Activated naive CD8-positive, alpha-beta T cell treated with anti-CD3 and anti-CD28 coated beads for 36 hours (primary cell): ENCODE measurements at regions not wholly inside any gene's neighbourhood (a gene's known extent, or its start where the extent isn't known, plus 50 kb on each side); places are given as distances from the start of the nearest gene placed in this dataset.

Experiments used
- DNase-seq: peaks from one replicate; pipeline ENCODE4 v3.0.0; 2021
- H3K27ac Mint-ChIP-seq: one replicate; pipeline ENCODE4 v1.8.0; 2022; ENCODE audit warnings: mild to moderate bottlenecking, moderate library complexity, mixed read lengths
- H3K27me3 Mint-ChIP-seq: one replicate; pipeline ENCODE4 v1.8.0; 2022; ENCODE audit warnings: mild to moderate bottlenecking, mixed read lengths
- H3K36me3 Mint-ChIP-seq: one replicate; pipeline ENCODE4 v1.8.0; 2021; ENCODE audit warnings: mild to moderate bottlenecking, mixed read lengths
- H3K4me1 Mint-ChIP-seq: one replicate; pipeline ENCODE4 v1.8.0; 2021; ENCODE audit warnings: mixed read lengths
- H3K4me3 Mint-ChIP-seq: one replicate; pipeline ENCODE4 v1.8.0; 2022; ENCODE audit warnings: mild to moderate bottlenecking, moderate library complexity, mixed read lengths
- H3K9me3 Mint-ChIP-seq: one replicate; pipeline ENCODE4 v1.8.0; 2022; ENCODE audit warnings: mixed read lengths

DNA sequence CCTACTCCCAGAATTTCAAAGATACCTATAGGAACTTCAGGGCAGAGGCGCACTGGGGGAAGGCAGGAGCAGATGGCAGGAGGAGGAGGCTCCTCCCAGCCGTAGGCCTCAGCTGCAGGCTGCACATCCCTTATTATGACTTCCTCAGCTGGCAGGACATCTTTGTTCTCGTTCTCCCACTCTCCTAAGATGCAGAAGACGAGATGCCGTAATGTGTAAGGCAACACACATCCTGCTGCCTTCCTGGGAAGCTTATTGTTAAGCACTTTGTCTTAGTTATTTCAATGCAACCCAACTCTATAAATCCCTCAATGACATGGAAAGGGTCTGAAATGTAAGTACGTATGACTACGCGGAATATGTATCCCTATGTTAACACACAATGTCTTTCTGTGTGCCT lies 599.8 kb upstream of the MGMT start:
- DNase-seq = no peak
- no peaks in the 10 kb centered on the region for H3K36me3 Mint-ChIP-seq
- peaks cover 3% of the 10 kb centered on the region for H3K27me3 Mint-ChIP-seq
- no peaks in the 10 kb centered on the region for H3K9me3 Mint-ChIP-seq
- no peak overlapping the region for H3K4me3 Mint-ChIP-seq
- no peaks in the 10 kb centered on the region for H3K4me1 Mint-ChIP-seq
- no peak overlapping the region for H3K27ac Mint-ChIP-seq

DNA sequence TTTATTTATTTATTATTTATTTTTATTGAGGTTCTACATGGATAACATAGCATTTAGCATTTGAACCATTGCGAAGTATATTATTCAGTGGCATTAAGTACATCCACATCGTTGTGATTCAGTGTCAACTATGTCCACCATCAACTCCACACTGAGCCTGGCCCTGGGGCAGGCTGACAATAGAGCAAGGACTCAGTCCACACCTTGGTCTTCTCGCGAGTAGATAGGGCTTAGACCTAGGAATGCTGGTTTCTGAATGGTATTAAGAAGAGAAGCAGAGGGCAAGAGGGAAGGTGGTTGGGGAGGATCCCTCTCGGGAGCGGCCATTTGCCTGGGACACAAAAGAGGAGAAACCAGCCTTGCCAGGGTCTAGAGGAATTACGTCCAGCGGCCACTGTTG lies 599.2 kb upstream of the MGMT start:
- DNase-seq = no peak
- H3K27me3 Mint-ChIP-seq = peaks cover 3% of the 10 kb centered on the region
- H3K4me1 Mint-ChIP-seq = no peaks in the 10 kb centered on the region
- no peaks in the 10 kb centered on the region for H3K9me3 Mint-ChIP-seq
- no peak overlapping the region for H3K4me3 Mint-ChIP-seq
- no peaks in the 10 kb centered on the region for H3K36me3 Mint-ChIP-seq
- no peak overlapping the region for H3K27ac Mint-ChIP-seq

- no peaks in the 10 kb centered on the region for H3K4me1 Mint-ChIP-seq
- no peak overlapping the region for H3K4me3 Mint-ChIP-seq
- DNase-seq = no peak
Measured at GRCh38 chr10:128868481-128868880, 598.6 kb upstream of the MGMT start.

DNA sequence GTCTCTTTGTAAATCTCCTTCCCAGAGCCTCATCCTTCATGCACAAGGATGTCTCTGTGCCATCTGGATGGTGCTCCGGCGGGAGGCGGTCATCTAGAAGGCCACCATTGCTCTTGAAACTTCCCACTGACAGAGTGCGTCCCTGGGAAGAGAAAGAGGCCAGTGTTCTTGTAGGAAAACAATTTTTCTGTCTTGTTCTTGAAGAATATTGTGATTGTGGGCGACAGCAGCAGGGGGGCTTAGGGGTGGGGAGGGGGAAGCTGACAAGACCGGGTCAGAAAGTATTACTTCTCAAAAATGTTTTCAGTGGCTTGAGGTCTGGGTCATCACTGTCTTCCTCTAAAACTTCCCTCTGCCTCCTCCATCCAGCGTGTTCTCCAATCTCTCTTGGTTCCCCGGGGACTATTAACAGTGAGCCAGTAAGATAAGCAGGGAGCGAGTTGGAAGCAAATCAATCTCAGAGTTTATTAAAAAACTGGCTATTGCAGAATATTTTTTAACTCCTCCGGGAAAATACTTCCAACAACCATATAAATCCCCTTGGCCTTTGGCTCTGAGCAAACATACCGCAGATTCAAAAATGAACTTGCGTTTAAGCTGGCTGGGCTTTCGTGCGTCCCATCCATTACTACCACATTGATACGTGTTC lies 597.8 kb upstream of the MGMT start:
- no peaks in the 10 kb centered on the region for H3K9me3 Mint-ChIP-seq
- H3K36me3 Mint-ChIP-seq = no peaks in the 10 kb centered on the region
- no peak for DNase-seq
- no peaks in the 10 kb centered on the region for H3K4me1 Mint-ChIP-seq
- no peak overlapping the region for H3K4me3 Mint-ChIP-seq
- H3K27me3 Mint-ChIP-seq = no peaks in the 10 kb centered on the region
- H3K27ac Mint-ChIP-seq = no peak overlapping the region

More at GRCh38 chr10:128868481-128868880, 598.6 kb upstream of the MGMT start:
- Mint-ChIP-seq H3K27me3 (no peaks in the 10 kb centered on the region), H3K36me3 (no peaks in the 10 kb centered on the region), H3K27ac (no peak overlapping the region), H3K9me3 (no peaks in the 10 kb centered on the region)

DNA sequence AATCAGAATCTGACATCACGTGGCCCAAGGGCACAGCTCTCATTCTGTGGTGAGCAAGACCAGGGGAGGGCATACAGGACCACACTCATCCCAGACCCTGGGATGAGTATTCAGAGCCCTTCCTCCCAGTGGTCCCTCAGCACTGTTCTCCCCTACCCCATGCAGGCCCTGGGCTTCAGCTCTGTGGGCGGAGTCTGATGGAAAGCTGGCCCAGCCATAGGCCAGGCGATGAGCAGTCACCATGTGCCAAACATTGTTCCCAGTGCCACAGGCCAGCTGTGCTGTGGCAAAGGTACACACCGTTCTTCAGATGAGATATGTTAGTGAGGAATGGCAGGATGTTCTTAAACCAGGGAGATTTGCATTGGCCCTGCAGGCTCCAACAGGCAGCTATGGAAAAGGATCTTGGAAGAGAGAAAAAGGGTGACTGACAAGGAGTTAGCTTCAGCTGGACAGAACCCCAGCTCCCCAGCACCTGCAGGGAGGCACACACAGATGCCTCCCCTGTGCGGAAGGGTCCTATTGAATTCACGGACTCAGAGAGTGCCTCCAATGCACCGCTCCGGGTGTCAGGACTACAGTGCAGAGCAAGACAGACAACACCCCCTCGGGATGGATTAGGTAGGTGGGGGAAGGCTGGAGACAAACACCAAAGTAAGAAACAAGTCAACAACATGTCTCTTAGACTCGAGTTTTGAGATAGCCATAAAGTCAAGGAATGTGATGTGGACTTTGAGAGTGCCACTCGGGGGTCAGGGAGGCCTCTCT lies 596.0 kb upstream of the MGMT start:
- Mint-ChIP-seq H3K4me1 (no peaks in the 10 kb centered on the region), H3K27me3 (no peaks in the 10 kb centered on the region), H3K36me3 (no peaks in the 10 kb centered on the region), H3K9me3 (no peaks in the 10 kb centered on the region), H3K27ac (no peak overlapping the region), H3K4me3 (no peak overlapping the region)
- no peak for DNase-seq

DNA sequence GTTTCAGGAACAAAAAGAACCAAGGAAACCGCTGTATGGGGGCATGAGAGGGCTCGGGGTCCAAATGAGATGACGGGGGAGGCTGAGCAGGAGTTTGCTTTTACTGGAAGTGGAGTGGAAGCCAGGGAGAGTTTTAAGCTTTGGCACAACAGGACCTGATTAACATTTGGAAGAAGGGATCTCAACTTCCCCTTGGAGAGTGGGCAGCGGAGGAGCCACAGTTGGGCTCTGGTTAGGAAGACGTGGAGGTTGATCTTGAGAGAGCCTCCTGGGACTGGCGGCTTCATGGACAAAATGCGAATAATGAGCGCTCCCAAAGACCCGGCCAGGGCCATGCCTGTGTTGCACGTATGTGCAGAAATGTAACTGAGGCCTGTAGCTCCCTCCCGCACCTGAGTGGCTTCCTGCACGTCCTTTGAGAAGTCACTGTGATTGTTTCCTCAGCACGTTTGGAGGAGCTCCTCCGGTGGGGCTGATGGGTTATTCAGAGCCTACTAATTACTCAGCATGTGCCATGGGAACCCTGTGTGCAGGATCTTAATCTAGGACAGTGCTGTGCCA lies 595.3 kb upstream of the MGMT start:
- DNase-seq = no peak
- Mint-ChIP-seq H3K27me3 (peaks cover 4% of the 10 kb centered on the region), H3K4me1 (no peaks in the 10 kb centered on the region), H3K27ac (no peak overlapping the region), H3K36me3 (no peaks in the 10 kb centered on the region), H3K9me3 (no peaks in the 10 kb centered on the region), H3K4me3 (no peak overlapping the region)

DNA sequence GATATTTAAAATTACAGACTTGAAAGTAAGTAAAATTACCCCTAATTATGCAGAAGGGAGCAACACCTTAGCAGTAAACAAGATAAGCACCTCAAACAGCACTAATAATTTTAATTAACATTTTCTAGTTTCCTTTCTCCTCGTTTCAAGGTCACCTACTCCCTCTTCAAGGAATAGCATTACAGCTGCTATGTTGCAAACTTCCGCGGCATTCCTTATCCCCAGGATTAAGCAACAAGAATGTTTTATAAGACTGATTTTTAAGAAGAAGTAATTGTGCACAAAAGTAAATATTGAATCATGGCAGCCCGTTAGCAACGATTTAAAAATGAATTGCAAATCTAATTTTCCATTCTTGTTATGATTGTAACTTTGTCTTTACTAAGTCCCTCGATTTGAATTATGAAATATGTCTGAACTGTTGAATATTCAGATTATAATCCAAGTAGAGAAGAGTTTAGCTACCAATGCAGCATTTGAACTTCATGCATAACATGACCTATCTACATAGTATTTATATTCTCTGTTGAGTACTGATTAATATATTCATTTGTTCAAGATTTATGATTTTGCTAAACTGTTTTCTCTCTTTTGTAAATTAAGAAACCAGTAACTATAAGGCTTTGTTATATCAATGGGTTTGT lies 593.5 kb upstream of the MGMT start:
- no peak overlapping the region for H3K27ac Mint-ChIP-seq
- no peak overlapping the region for H3K4me3 Mint-ChIP-seq
- H3K9me3 Mint-ChIP-seq = no peaks in the 10 kb centered on the region
- H3K4me1 Mint-ChIP-seq = no peaks in the 10 kb centered on the region
- H3K36me3 Mint-ChIP-seq = no peaks in the 10 kb centered on the region
- peaks cover 4% of the 10 kb centered on the region for H3K27me3 Mint-ChIP-seq
- no peak for DNase-seq

DNA sequence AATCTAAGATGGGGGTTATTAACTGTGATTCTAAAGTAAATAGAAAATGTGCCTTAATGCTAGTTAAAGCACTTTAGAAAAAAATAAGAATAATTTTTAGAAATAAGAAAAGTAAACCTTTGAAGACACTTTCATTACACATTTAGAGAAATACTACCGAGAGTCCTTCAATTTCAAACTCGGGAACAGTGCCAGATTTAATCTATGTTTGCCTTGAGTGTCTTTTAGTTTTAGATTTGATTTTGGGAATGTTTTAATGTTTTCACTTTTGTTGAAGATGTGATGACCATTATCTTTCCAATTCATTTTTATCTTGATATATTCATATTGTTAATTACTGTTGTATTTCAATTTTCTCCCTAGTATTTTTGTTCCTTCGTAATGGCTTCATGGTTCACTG lies 592.7 kb upstream of the MGMT start:
- Mint-ChIP-seq H3K9me3 (no peaks in the 10 kb centered on the region), H3K36me3 (no peaks in the 10 kb centered on the region), H3K27me3 (peaks cover 4% of the 10 kb centered on the region), H3K27ac (no peak overlapping the region), H3K4me1 (no peaks in the 10 kb centered on the region), H3K4me3 (no peak overlapping the region)
- DNase-seq = no peak

GRCh38 chr10:128875030-128875744 lies 591.9 kb upstream of the MGMT start:
- Mint-ChIP-seq H3K27ac (no peak overlapping the region), H3K27me3 (peaks cover 4% of the 10 kb centered on the region), H3K36me3 (no peaks in the 10 kb centered on the region), H3K9me3 (no peaks in the 10 kb centered on the region), H3K4me1 (no peaks in the 10 kb centered on the region), H3K4me3 (no peak overlapping the region)
- no peak for DNase-seq

DNA sequence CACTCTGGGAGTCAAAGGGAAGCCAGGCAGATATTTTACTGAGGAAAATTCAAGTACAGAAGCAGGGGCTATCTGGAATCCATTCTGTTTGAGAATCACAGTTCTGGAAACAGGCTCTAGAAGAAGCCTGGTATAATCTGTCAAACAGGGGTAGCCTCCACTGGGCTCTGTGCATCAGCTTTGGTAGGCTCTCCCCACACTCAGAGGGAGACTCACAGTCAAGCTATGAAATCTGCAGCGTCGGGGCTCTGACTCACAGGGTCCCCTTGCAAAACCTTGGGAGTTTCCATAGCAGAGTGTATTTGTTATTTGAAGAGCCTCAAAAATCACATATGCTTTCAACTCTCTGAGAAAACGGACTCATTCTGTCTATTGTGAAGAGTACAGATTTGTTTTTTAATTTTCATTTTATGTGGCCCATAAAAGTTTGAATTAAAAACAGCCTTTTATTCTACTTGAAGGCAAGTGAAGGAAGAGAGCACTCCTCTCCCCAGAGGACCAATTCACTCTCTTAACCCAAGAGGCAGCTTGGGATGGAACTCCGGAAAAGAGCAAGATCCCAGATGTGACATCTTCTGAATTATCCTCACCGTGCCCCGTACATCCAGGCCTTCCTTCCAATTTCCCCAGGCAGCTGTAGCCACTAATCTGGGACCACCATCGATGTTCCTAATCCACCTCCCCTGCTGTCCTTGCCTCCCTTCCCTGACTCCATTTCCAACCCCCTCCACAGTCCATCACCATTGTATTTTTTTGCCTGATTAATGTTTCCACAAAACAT lies 590.9 kb upstream of the MGMT start:
- Mint-ChIP-seq H3K9me3 (no peaks in the 10 kb centered on the region), H3K27me3 (peaks cover 4% of the 10 kb centered on the region), H3K4me3 (no peak overlapping the region), H3K4me1 (no peaks in the 10 kb centered on the region), H3K36me3 (no peaks in the 10 kb centered on the region), H3K27ac (no peak overlapping the region)
- no peak for DNase-seq

- Mint-ChIP-seq H3K27ac (no peak overlapping the region), H3K4me3 (no peak overlapping the region), H3K27me3 (peaks cover 4% of the 10 kb centered on the region), H3K9me3 (no peaks in the 10 kb centered on the region), H3K36me3 (no peaks in the 10 kb centered on the region), H3K4me1 (no peaks in the 10 kb centered on the region)
- no peak for DNase-seq
Measured at GRCh38 chr10:128877141-128877540, 589.9 kb upstream of the MGMT start.

DNA sequence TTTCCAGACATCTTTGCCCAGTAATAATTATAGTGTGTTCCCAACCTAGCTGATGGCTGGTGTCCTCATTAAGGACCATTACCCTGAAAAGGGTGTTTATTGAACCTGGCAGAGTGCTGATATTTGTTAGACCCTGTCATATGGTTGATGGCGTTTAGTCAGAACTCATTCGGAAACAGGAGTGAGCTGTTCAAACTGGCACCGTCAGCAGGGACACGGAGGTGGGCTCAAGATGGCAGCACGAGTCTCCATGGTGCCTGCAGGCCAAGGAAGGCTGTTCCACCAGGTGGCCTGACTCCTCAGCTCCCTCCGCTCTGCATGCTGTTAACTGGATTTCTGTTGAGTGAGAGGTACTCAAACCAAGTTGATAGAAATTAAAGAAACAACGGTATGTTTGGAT lies 589.1 kb upstream of the MGMT start:
- Mint-ChIP-seq H3K36me3 (no peaks in the 10 kb centered on the region), H3K27me3 (peaks cover 4% of the 10 kb centered on the region), H3K4me3 (no peak overlapping the region), H3K9me3 (no peaks in the 10 kb centered on the region), H3K27ac (no peak overlapping the region), H3K4me1 (no peaks in the 10 kb centered on the region)
- DNase-seq = no peak

GRCh38 chr10:128879030-128879429 lies 588.0 kb upstream of the MGMT start:
- DNase-seq = no peak
- no peak overlapping the region for H3K27ac Mint-ChIP-seq
- H3K27me3 Mint-ChIP-seq = peaks cover 4% of the 10 kb centered on the region
- H3K4me1 Mint-ChIP-seq = no peaks in the 10 kb centered on the region
- H3K9me3 Mint-ChIP-seq = no peaks in the 10 kb centered on the region
- no peaks in the 10 kb centered on the region for H3K36me3 Mint-ChIP-seq
- no peak overlapping the region for H3K4me3 Mint-ChIP-seq

DNA sequence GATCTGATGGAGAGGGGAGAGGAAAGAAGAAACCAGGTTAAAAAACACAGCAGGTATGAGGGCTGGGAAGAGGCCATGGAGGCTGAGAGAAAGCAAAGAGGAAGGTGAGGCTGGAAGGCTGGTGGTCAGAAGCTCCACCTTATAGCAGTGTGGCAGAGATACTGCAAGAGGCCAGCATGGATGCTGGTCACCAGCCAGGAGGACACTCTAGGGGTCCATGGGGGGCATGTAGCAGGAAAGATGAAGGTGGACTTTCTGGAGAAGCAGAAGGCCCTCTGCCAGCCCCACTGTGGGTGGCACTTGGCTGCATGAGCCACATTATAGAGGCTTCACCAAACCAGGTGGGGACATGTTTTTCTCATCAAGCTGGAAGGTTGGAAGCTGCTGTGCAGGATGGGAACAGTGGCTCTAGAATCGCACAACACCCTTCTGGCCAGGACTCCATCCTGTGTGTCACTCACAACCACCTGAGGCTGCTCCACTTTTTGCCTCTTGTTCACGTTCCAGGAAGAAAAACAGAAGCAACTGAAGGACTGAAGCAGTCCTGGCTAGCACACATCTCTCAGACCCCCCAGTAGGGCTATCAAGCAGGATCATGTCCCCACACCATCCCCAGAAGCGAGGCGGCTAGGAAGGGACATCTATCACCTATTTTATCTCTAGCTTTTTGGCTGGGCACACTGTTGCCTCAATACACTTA lies 587.5 kb upstream of the MGMT start:
- DNase-seq = no peak
- Mint-ChIP-seq H3K4me1 (no peaks in the 10 kb centered on the region), H3K27me3 (peaks cover 4% of the 10 kb centered on the region), H3K27ac (no peak overlapping the region), H3K9me3 (no peaks in the 10 kb centered on the region), H3K4me3 (no peak overlapping the region), H3K36me3 (no peaks in the 10 kb centered on the region)
